AG09309 (cell line): ENCODE measurements at regions not wholly inside any gene's neighbourhood (a gene's known extent, or its start where the extent isn't known, plus 50 kb on each side); places are given as distances from the start of the nearest gene placed in this dataset.

Experiments
- DNase-seq: peaks from one replicate; pipeline ENCODE4 v3.0.0-alpha.2; 2010; ENCODE audit warnings: low read depth
- H3K4me3 ChIP-seq: 2 replicates; pipeline ENCODE4 v1.5.1; 2011; ENCODE audit warnings: mild to moderate bottlenecking, low read depth, low read length, moderate library complexity; ENCODE audit not compliant: control insufficient read depth
- TF ChIP-seq, protein P1 (sequence below): IDR thresholded peaks from 2 replicates; pipeline ENCODE4 v1.5.1; 2011; ENCODE audit warnings: mild to moderate bottlenecking, low read depth, low read length, inconsistent platforms; ENCODE audit not compliant: insufficient read depth, control insufficient read depth; ENCODE audit errors: missing control alignments

DNA sequence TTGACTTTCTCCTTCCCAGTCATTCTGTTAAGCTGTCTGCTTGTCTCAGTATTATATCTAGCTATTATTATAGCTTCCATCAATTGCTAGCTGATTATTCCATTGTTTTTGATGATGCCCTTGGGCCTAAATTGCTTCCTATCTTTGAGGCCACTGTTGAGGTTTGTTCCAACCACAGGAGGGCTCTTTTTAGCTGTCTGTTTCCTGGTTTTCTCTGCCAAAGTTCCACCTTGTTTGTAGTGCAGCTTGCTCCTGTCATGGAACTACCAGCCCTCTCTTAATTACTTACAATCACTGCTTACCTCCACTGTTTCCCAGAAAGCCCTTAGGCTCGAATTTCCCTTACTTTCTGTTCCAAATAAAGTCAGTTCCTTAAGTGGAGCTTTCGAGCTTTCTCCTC is 118.7 kb upstream of the SEC61G start:
- no peak overlapping the region for H3K4me3 ChIP-seq
- DNase-seq, result no peak
- TF ChIP-seq, protein P1, sequence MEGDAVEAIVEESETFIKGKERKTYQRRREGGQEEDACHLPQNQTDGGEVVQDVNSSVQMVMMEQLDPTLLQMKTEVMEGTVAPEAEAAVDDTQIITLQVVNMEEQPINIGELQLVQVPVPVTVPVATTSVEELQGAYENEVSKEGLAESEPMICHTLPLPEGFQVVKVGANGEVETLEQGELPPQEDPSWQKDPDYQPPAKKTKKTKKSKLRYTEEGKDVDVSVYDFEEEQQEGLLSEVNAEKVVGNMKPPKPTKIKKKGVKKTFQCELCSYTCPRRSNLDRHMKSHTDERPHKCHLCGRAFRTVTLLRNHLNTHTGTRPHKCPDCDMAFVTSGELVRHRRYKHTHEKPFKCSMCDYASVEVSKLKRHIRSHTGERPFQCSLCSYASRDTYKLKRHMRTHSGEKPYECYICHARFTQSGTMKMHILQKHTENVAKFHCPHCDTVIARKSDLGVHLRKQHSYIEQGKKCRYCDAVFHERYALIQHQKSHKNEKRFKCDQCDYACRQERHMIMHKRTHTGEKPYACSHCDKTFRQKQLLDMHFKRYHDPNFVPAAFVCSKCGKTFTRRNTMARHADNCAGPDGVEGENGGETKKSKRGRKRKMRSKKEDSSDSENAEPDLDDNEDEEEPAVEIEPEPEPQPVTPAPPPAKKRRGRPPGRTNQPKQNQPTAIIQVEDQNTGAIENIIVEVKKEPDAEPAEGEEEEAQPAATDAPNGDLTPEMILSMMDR, result peak; percentile 19

- no peak for DNase-seq
- H3K4me3 ChIP-seq, result no peak overlapping the region
- TF ChIP-seq, protein P1, result no peak
These were observed 119.3 kb upstream of the SEC61G start for GRCh38 chr7:54878339-54878738.

GRCh38 chr7:54879776-54880175 is 120.8 kb upstream of the SEC61G start:
- no peak overlapping the region for H3K4me3 ChIP-seq
- TF ChIP-seq, protein P1, result no peak
- DNase-seq, result no peak

DNA sequence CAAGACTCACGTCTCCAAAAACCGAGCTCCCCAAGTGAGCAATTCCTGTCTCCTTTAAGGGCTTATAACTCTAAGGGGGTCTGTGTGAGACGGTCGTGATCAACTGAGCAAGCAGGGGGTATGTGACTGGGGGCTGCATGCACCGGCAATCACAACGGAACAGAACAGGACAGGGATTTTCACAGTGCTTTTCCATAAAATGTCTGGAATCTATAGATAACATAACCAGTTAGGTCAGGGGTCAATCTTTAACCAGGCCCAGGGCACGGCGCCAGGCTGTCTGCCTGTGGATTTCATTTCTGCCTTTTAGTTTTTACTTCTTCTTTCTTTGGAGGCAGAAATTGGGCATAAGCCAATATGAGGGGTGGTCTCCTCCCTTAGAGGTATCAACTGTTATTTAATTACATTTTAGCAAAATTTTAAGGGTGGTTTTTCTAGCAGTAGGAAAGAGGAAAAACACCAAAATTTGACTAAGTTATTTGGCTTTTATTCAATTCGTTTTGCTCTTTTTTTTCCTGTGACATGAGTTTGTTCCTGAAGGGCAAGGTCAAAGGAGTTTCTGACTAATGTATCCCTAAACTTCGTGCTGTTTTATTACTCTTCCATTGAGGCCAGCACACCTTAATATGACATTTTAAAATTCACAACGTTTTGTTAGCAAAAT is 121.4 kb upstream of the SEC61G start:
- no peak overlapping the region for H3K4me3 ChIP-seq
- no peak for DNase-seq
- TF ChIP-seq, protein P1, result no peak

GRCh38 chr7:54881816-54882520 is 123.0 kb upstream of the SEC61G start:
- H3K4me3 ChIP-seq, result no peak overlapping the region
- TF ChIP-seq, protein P1, result no peak
- DNase-seq, result no peak

DNA sequence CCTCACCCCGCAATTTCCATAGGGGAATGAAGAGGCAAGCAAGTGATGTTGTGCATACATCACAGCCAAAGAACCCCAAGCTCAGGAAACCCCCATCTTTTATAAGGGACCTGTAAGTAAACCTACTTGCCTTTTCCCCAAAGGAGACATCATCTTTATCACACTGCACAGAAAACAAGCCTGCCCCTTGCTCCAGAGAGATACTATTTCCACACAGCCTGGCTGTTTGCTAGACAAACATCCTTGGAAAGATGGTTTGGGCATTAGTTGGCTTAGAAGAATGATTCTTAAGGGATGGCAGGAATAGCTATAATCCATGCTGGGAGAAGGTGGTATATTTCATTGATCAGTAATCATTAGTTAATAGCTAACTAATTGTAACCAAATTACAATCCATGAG is 123.7 kb upstream of the SEC61G start:
- TF ChIP-seq, protein P1, result no peak
- no peak for DNase-seq
- no peak overlapping the region for H3K4me3 ChIP-seq
